GM21619 (cell line): ENCODE measurements at regions not wholly inside any gene's neighbourhood (a gene's known extent, or its start where the extent isn't known, plus 50 kb on each side); places are given as distances from the start of the nearest gene placed in this dataset.
"Not testable (repeated sequence)": the region's sequence is repeated elsewhere in the genome, so short reads cannot be mapped to it uniquely, and the experiment has no call there.

ENCODE experiments used
- ATAC-seq: cut with Tn5 transposase; IDR thresholded peaks from one replicate; pipeline ENCODE4 v1.9.1; 2021; ENCODE audit not compliant: unreplicated experiment

GRCh38 chr1:95659588-95659987 is 425.6 kb downstream of the RWDD3 start:
- no peak for ATAC-seq

GRCh38 chr1:95660736-95661135 is 426.7 kb downstream of the RWDD3 start:
- no peak for ATAC-seq

GRCh38 chr1:95663530-95663929 is 429.5 kb downstream of the RWDD3 start:
- not testable (repeated sequence) for ATAC-seq

GRCh38 chr1:95668165-95668564 is 434.2 kb downstream of the RWDD3 start:
- no peak for ATAC-seq

GRCh38 chr1:95669638-95670037 is 435.6 kb downstream of the RWDD3 start:
- not testable (repeated sequence) for ATAC-seq

GRCh38 chr1:95671098-95671497 is 437.1 kb downstream of the RWDD3 start:
- ATAC-seq: no peak

- ATAC-seq: no peak
Observed at GRCh38 chr1:95679262-95679661, 445.3 kb downstream of the RWDD3 start.

GRCh38 chr1:95685081-95685480 is 451.1 kb downstream of the RWDD3 start:
- no peak for ATAC-seq

GRCh38 chr1:95686217-95686616 is 452.2 kb downstream of the RWDD3 start:
- no peak for ATAC-seq

- no peak for ATAC-seq
Observed at GRCh38 chr1:95699149-95699953, 465.3 kb downstream of the RWDD3 start.

- no peak for ATAC-seq
Observed at GRCh38 chr1:95701450-95702173, 467.6 kb downstream of the RWDD3 start.

GRCh38 chr1:95703046-95703445 is 469.0 kb downstream of the RWDD3 start:
- no peak for ATAC-seq

- no peak for ATAC-seq
Observed at GRCh38 chr1:95716097-95716496, 482.1 kb downstream of the RWDD3 start.

- no peak for ATAC-seq
Observed at GRCh38 chr1:95716550-95716949, 482.5 kb downstream of the RWDD3 start.

- ATAC-seq: no peak
Observed at GRCh38 chr1:95723346-95723745, 489.3 kb downstream of the RWDD3 start.

GRCh38 chr1:95728841-95729240 is 494.8 kb downstream of the RWDD3 start:
- ATAC-seq: no peak

GRCh38 chr1:95730986-95731385 is 497.0 kb downstream of the RWDD3 start:
- ATAC-seq: no peak

- ATAC-seq: no peak
Observed at GRCh38 chr1:95731466-95731865, 497.5 kb downstream of the RWDD3 start.

- no peak for ATAC-seq
Observed at GRCh38 chr1:95733031-95733430, 499.0 kb downstream of the RWDD3 start.

GRCh38 chr1:95733671-95734070 is 499.7 kb downstream of the RWDD3 start:
- no peak for ATAC-seq

GRCh38 chr1:95734560-95734959 is 500.6 kb downstream of the RWDD3 start:
- ATAC-seq: no peak

- no peak for ATAC-seq
Observed at GRCh38 chr1:95742591-95743089, 508.6 kb downstream of the RWDD3 start.
